Panc1 (cell line): ENCODE measurements at regions not wholly inside any gene's neighbourhood (a gene's known extent, or its start where the extent isn't known, plus 50 kb on each side); places are given as distances from the start of the nearest gene placed in this dataset.

Experiments used
- ATAC-seq: fragments of 200-7000 bp; cut with Tn5 transposase; 2 replicates; pipeline ENCODE4 v1.9.1; 2020; ENCODE audit warnings: mild to moderate bottlenecking, moderate library complexity
- BruUV-seq: library from RNA; stranded (reverse); fragments of 400-500 nt; replicated peaks from 2 replicates; lab custom pipeline; 2021; lab: Mats Ljungman, UMichigan
- CTCF ChIA-PET: fragments of 300-600 bp; sonication (Branson Sonifier 250); formaldehyde crosslinking; loops from one replicate; lab custom pipeline; 2022; ENCODE audit warnings: antibody characterized with exemption; lab: Charles Lee
- POLR2A ChIA-PET: fragments of 300-600 bp; sonication (Branson Sonifier 250); formaldehyde crosslinking; loops from one replicate; lab custom pipeline; 2022; ENCODE audit warnings: antibody characterized with exemption; lab: Charles Lee
- DNase-seq: peaks from one replicate; pipeline ENCODE4 v3.0.0-alpha.2; 2010; ENCODE audit warnings: low read depth, low spot score
- H3K27ac ChIP-seq: 2 replicates; pipeline ENCODE4 v1.5.1; 2011; ENCODE audit warnings: mild to moderate bottlenecking, low read length, inconsistent platforms
- H3K27me3 ChIP-seq: fragments of 200-500 bp; sonication (Bioruptor generic); 2 replicates; pipeline ENCODE4 v1.6.0; 2014; ENCODE audit warnings: low read length, inconsistent platforms; ENCODE audit not compliant: control insufficient read depth, insufficient read depth
- H3K36me3 ChIP-seq: fragments of 200-500 bp; sonication (Bioruptor generic); 2 replicates; pipeline ENCODE4 v1.5.1; 2014; ENCODE audit warnings: inconsistent platforms, mild to moderate bottlenecking, low read length, moderate library complexity; ENCODE audit not compliant: control insufficient read depth, insufficient read depth
- H3K4me1 ChIP-seq: 2 replicates; pipeline ENCODE4 v1.5.1; 2011; ENCODE audit warnings: inconsistent platforms, mild to moderate bottlenecking, low read length, moderate library complexity; ENCODE audit not compliant: control insufficient read depth, insufficient read depth
- H3K4me3 ChIP-seq, 2 experiments: 2 replicates each; pipeline ENCODE4 v1.5.1; 2011 to 2012; ENCODE audit warnings: low read depth in 2 of 2, low read length in 2 of 2, mild to moderate bottlenecking in 2 of 2, inconsistent platforms in 1 of 2, moderate library complexity in 1 of 2
- H3K9me3 ChIP-seq: fragments of 200-500 bp; sonication (Bioruptor generic); 2 replicates; pipeline ENCODE4 v1.5.1; 2014; ENCODE audit warnings: low read depth, mild to moderate bottlenecking, inconsistent platforms, low read length, moderate library complexity; ENCODE audit not compliant: control insufficient read depth, insufficient read depth
- CTCF ChIP-seq: fragments of 450-650 bp; IDR thresholded peaks from 2 replicates; pipeline ENCODE4 v1.5.1; 2017; ENCODE audit warnings: mild to moderate bottlenecking
- POLR2AphosphoS5 ChIP-seq: IDR thresholded peaks from 2 replicates; pipeline ENCODE4 v1.6.1; 2012; ENCODE audit warnings: mild to moderate bottlenecking, low read depth, low read length, moderate library complexity
- REST ChIP-seq, 2 experiments: IDR thresholded peaks; 2 replicates each; pipeline ENCODE4 v1.6.1; 2011 to 2012; ENCODE audit warnings: low read depth in 2 of 2, control low read depth in 1 of 2, low read length in 1 of 2, mild to moderate bottlenecking in 1 of 2, moderate library complexity in 1 of 2; ENCODE audit not compliant: insufficient read depth in 1 of 2
- SIN3A ChIP-seq: IDR thresholded peaks from 2 replicates; pipeline ENCODE4 v1.6.1; 2012; ENCODE audit warnings: low read depth, mild to moderate bottlenecking, low read length, moderate library complexity, borderline replicate concordance; ENCODE audit not compliant: insufficient read depth
- TCF7L2 ChIP-seq: IDR thresholded peaks from 2 replicates; pipeline ENCODE4 v1.6.1; 2011; ENCODE audit warnings: mild to moderate bottlenecking, low read depth, low read length, inconsistent platforms
- in situ Hi-C: cut with HindIII; loops from 2 replicates; pipeline ENCODE4 v1.10.0; 2016; ENCODE audit warnings: low sequenced_read_pairs, low pct_unique_long_range_greater_than_20kb
- intact Hi-C: fragments of 100-400 bp; cut with micrococcal nuclease; formaldehyde crosslinking; loops from one replicate; pipeline ENCODE4 v1.10.0; 2022; ENCODE audit not compliant: unreplicated experiment

GRCh38 chr3:66629982-66630368, 129.2 kb upstream of the LRIG1 start:
- H3K9me3 ChIP-seq: no peaks in the 10 kb centered on the region
- TF ChIP-seq CTCF (no peak), SIN3A (no peak), POLR2AphosphoS5 (no peak), TCF7L2 (no peak), REST (IDR thresholded peaks at IDR 0.05; ENCODE audit: insufficient read depth in 1 of 2, low read depth in 2 of 2, low read length in 1 of 2) (no peak)
- ATAC-seq (no peak), DNase-seq (no peak)
- ChIA-PET POLR2A (no interaction called here), CTCF (no interaction called here)
- in situ Hi-C loops: no loop called here
- no peaks in the 10 kb centered on the region for H3K27me3 ChIP-seq
- BruUV-seq: no TSS peak
- no peak overlapping the region for H3K4me3 ChIP-seq
- H3K4me1 ChIP-seq: no peaks in the 10 kb centered on the region
- no peaks in the 10 kb centered on the region for H3K36me3 ChIP-seq
- no peak overlapping the region for H3K27ac ChIP-seq
- intact Hi-C loops: no loop called here

GRCh38 chr3:66633402-66634381, 132.9 kb upstream of the LRIG1 start:
- ChIA-PET POLR2A (no interaction called here), CTCF (no interaction called here)
- DNase-seq: no peak
- in situ Hi-C loops: no loop called here
- H3K4me1 ChIP-seq: no peaks in the 10 kb centered on the region
- H3K27ac ChIP-seq: no peak overlapping the region
- intact Hi-C loops: no loop called here
- H3K4me3 ChIP-seq: no peak overlapping the region
- ATAC-seq: no peak
- H3K27me3 ChIP-seq: no peaks in the 10 kb centered on the region
- no TSS peak for BruUV-seq
- no peaks in the 10 kb centered on the region for H3K36me3 ChIP-seq
- H3K9me3 ChIP-seq: no peaks in the 10 kb centered on the region
- TF ChIP-seq SIN3A (no peak), REST (IDR thresholded peaks at IDR 0.05; ENCODE audit: insufficient read depth in 1 of 2, low read depth in 2 of 2, low read length in 1 of 2) (no peak)
